ENCODE measurements at regions not wholly inside any gene's neighbourhood (a gene's known extent, or its start where the extent isn't known, plus 50 kb on each side); places are given as distances from the start of the nearest gene placed in this dataset.
"Not testable (repeated sequence)": the region's sequence is repeated elsewhere in the genome, so short reads cannot be mapped to it uniquely, and the experiment has no call there.

GRCh38 chrX:144732588-144732987, 514.7 kb upstream of the SPANXN1 start:
- Histone ChIP-seq H3K4me3 (ENCODE audit: insufficient read depth, low read depth, low read length) (no peak overlapping the region), H2AFZ (ENCODE audit: low read depth, low read length) (no peak overlapping the region), H3K4me1 (ENCODE audit: insufficient read depth, low read length) (no peaks in the 10 kb centered on the region), H3K9me3 (ENCODE audit: insufficient read depth, low read depth, low read length) (no peaks in the 10 kb centered on the region), H3K27ac (ENCODE audit: low read depth, low read length) (no peak overlapping the region), H3K4me2 (ENCODE audit: low read length) (no peak overlapping the region), H3K9ac (ENCODE audit: low read length) (no peak overlapping the region), H3K27me3 (ENCODE audit: insufficient read depth, low read length) (no peaks in the 10 kb centered on the region), H4K20me1 (ENCODE audit: insufficient read depth, low read length) (no peaks in the 10 kb centered on the region), H3K79me2 (ENCODE audit: insufficient read depth, low read length) (no peaks in the 10 kb centered on the region), H3K36me3 (ENCODE audit: insufficient read depth, low read length) (no peaks in the 10 kb centered on the region)
- no peaks in the 10 kb centered on the region for H3K36me3 Mint-ChIP-seq (ENCODE audit: low read depth, unreplicated experiment)
- peaks cover 4% of the 10 kb centered on the region for H3K9me3 Mint-ChIP-seq (ENCODE audit: unreplicated experiment)
- no peak for TF ChIP-seq EZH2 (IDR thresholded peaks at IDR 0.05; ENCODE audit: insufficient read depth, low read length)
- no peak for TF ChIP-seq CTCF (IDR thresholded peaks at IDR 0.05; ENCODE audit: insufficient read depth, low read depth, low read length)
- H3K4me1 Mint-ChIP-seq (ENCODE audit: low read depth, unreplicated experiment), result no peaks in the 10 kb centered on the region
- no peak for DNase-seq (ENCODE audit: low read depth)
- peak; percentile 65 for FAIRE-seq
- no peak overlapping the region for H3K4me3 Mint-ChIP-seq (ENCODE audit: unreplicated experiment)
- H3K27ac Mint-ChIP-seq (ENCODE audit: unreplicated experiment), result no peak overlapping the region
- H3K27me3 Mint-ChIP-seq (ENCODE audit: low read depth, unreplicated experiment), result no peaks in the 10 kb centered on the region

DNA sequence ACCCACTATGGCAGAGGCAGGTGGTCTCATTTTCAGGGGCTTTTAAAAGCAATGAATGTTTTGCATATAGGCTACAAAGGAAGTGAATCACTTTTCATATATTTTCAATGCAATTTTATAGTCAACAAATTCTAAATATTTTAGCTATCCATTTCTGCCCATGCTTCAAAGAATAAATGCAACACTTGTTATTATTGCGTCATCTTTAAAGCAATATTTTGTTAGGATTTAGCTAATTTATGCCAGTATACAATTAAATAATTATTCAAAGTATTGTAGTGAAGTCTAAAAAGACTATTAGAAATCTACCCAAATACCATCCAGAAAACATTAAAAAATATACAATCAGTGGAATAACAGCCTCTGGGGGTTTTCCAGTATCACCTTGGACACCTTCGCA, 509.1 kb upstream of the SPANXN1 start:
- no peaks in the 10 kb centered on the region for H3K4me1 ChIP-seq (ENCODE audit: insufficient read depth, low read length)
- no peaks in the 10 kb centered on the region for H3K36me3 ChIP-seq (ENCODE audit: insufficient read depth, low read length)
- H3K9me3 Mint-ChIP-seq (ENCODE audit: unreplicated experiment), result peaks cover 3% of the 10 kb centered on the region
- TF ChIP-seq EZH2 (IDR thresholded peaks at IDR 0.05; ENCODE audit: insufficient read depth, low read length) (no peak), CTCF (IDR thresholded peaks at IDR 0.05; ENCODE audit: insufficient read depth, low read depth, low read length) (no peak)
- H4K20me1 ChIP-seq (ENCODE audit: insufficient read depth, low read length), result no peaks in the 10 kb centered on the region
- H3K4me2 ChIP-seq (ENCODE audit: low read length), result no peak overlapping the region
- no peak for FAIRE-seq
- H3K27me3 Mint-ChIP-seq (ENCODE audit: low read depth, unreplicated experiment), result no peaks in the 10 kb centered on the region
- no peaks in the 10 kb centered on the region for H3K79me2 ChIP-seq (ENCODE audit: insufficient read depth, low read length)
- H3K4me3 ChIP-seq (ENCODE audit: insufficient read depth, low read depth, low read length), result no peak overlapping the region
- no peaks in the 10 kb centered on the region for H3K27me3 ChIP-seq (ENCODE audit: insufficient read depth, low read length)
- H3K9ac ChIP-seq (ENCODE audit: low read length), result no peak overlapping the region
- DNase-seq (ENCODE audit: low read depth), result no peak
- no peaks in the 10 kb centered on the region for H3K9me3 ChIP-seq (ENCODE audit: insufficient read depth, low read depth, low read length)
- H3K4me3 Mint-ChIP-seq (ENCODE audit: unreplicated experiment), result no peak overlapping the region
- H3K4me1 Mint-ChIP-seq (ENCODE audit: low read depth, unreplicated experiment), result no peaks in the 10 kb centered on the region
- H3K27ac Mint-ChIP-seq (ENCODE audit: unreplicated experiment), result no peak overlapping the region
- H3K27ac ChIP-seq (ENCODE audit: low read depth, low read length), result no peak overlapping the region
- no peak overlapping the region for H2AFZ ChIP-seq (ENCODE audit: low read depth, low read length)
- H3K36me3 Mint-ChIP-seq (ENCODE audit: low read depth, unreplicated experiment), result no peaks in the 10 kb centered on the region

DNA sequence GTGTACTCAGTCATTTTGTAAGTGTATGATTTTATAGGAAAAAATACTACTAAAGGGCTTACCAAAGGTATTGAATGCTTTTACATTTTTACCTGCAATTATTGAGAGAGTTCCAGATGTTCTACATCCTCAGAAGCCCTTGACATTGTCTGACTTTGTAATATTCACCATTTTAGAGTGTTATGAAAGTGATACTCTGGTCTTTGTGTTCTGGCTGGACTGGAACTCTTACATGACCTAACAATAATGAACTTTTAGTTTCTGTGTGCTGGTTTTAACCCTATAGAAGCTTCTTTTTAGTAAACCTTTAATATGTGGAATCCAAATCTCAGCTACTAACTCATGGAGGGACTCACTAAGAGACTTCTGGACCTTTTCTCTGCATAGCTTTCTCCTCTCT, 478.8 kb upstream of the SPANXN1 start:
- Histone ChIP-seq H3K9ac (ENCODE audit: low read length) (no peak overlapping the region), H3K4me2 (ENCODE audit: low read length) (no peak overlapping the region), H3K4me1 (ENCODE audit: insufficient read depth, low read length) (no peaks in the 10 kb centered on the region), H3K36me3 (ENCODE audit: insufficient read depth, low read length) (no peaks in the 10 kb centered on the region), H3K27ac (ENCODE audit: low read depth, low read length) (no peak overlapping the region), H3K27me3 (ENCODE audit: insufficient read depth, low read length) (no peaks in the 10 kb centered on the region), H3K9me3 (ENCODE audit: insufficient read depth, low read depth, low read length) (no peaks in the 10 kb centered on the region), H4K20me1 (ENCODE audit: insufficient read depth, low read length) (no peaks in the 10 kb centered on the region), H3K4me3 (ENCODE audit: insufficient read depth, low read depth, low read length) (no peak overlapping the region), H2AFZ (ENCODE audit: low read depth, low read length) (no peak overlapping the region), H3K79me2 (ENCODE audit: insufficient read depth, low read length) (no peaks in the 10 kb centered on the region)
- H3K4me1 Mint-ChIP-seq (ENCODE audit: low read depth, unreplicated experiment), result no peaks in the 10 kb centered on the region
- H3K9me3 Mint-ChIP-seq (ENCODE audit: unreplicated experiment), result no peaks in the 10 kb centered on the region
- DNase-seq (ENCODE audit: low read depth) (no peak), FAIRE-seq (no peak)
- TF ChIP-seq EZH2 (IDR thresholded peaks at IDR 0.05; ENCODE audit: insufficient read depth, low read length) (no peak), CTCF (IDR thresholded peaks at IDR 0.05; ENCODE audit: insufficient read depth, low read depth, low read length) (no peak)
- no peaks in the 10 kb centered on the region for H3K36me3 Mint-ChIP-seq (ENCODE audit: low read depth, unreplicated experiment)
- H3K27me3 Mint-ChIP-seq (ENCODE audit: low read depth, unreplicated experiment), result no peaks in the 10 kb centered on the region
- H3K4me3 Mint-ChIP-seq (ENCODE audit: unreplicated experiment), result no peak overlapping the region
- no peak overlapping the region for H3K27ac Mint-ChIP-seq (ENCODE audit: unreplicated experiment)

DNA sequence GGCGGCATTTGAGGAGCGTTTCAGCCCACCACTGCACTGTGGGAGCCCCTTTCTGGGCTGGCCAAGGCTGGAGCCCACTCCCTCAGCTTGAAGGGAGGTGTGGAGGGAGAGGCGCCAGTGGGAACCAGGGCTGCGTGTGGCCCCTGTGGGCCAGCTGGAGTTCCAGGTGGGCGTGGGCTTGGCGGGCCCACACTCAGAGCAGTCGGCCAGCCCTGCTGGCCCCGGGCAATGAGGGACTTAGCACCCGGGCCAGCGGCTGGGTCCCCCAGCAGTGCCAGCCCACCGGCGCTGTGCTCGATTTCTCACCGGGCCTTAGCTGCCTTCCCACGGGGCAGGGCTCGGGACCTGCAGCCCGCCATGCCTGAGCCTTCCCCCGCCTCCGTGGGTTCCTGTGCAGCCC, 463.8 kb upstream of the SPANXN1 start:
- not testable (repeated sequence) for H3K4me1 ChIP-seq (ENCODE audit: insufficient read depth, low read length); H4K20me1 ChIP-seq (ENCODE audit: insufficient read depth, low read length); H2AFZ ChIP-seq (ENCODE audit: low read depth, low read length); H3K9ac ChIP-seq (ENCODE audit: low read length); H3K4me1 Mint-ChIP-seq (ENCODE audit: low read depth, unreplicated experiment); H3K27ac Mint-ChIP-seq (ENCODE audit: unreplicated experiment); H3K79me2 ChIP-seq (ENCODE audit: insufficient read depth, low read length); H3K27me3 ChIP-seq (ENCODE audit: insufficient read depth, low read length); H3K27ac ChIP-seq (ENCODE audit: low read depth, low read length); H3K4me3 ChIP-seq (ENCODE audit: insufficient read depth, low read depth, low read length); H3K27me3 Mint-ChIP-seq (ENCODE audit: low read depth, unreplicated experiment); H3K36me3 ChIP-seq (ENCODE audit: insufficient read depth, low read length); H3K4me2 ChIP-seq (ENCODE audit: low read length); H3K9me3 Mint-ChIP-seq (ENCODE audit: unreplicated experiment); H3K9me3 ChIP-seq (ENCODE audit: insufficient read depth, low read depth, low read length); H3K36me3 Mint-ChIP-seq (ENCODE audit: low read depth, unreplicated experiment); H3K4me3 Mint-ChIP-seq (ENCODE audit: unreplicated experiment); FAIRE-seq; DNase-seq (ENCODE audit: low read depth)
